CD4-positive, alpha-beta T cell (primary cell): ENCODE measurements at regions not wholly inside any gene's neighbourhood (a gene's known extent, or its start where the extent isn't known, plus 50 kb on each side); places are given as distances from the start of the nearest gene placed in this dataset.

Experiments used
- ATAC-seq: fragments of 200-7000 bp; cut with Tn5 transposase; one replicate; pipeline ENCODE4 v1.10.0; 2022; ENCODE audit warnings: mild to moderate bottlenecking; ENCODE audit not compliant: poor library complexity
- CTCF ChIA-PET: fragments of 350-600 bp; sonication (Branson Sonifier 250); formaldehyde crosslinking; loops from one replicate; lab custom pipeline; 2021; ENCODE audit warnings: antibody characterized with exemption, inconsistent platforms; lab: Charles Lee
- POLR2A ChIA-PET: fragments of 350-600 bp; sonication (Branson Sonifier 250); formaldehyde crosslinking; loops from one replicate; lab custom pipeline; 2021; ENCODE audit warnings: antibody characterized with exemption, inconsistent platforms; lab: Charles Lee
- DNase-seq, 14 experiments: peaks; one replicate each; pipeline ENCODE4 v3.0.0-alpha.2; 2013 to 2020; ENCODE audit warnings: mixed read lengths in 2 of 14
- H3K27ac ChIP-seq, 2 donors: one replicate each; pipeline versions ENCODE4 v1.5.1 to v1.7.0; 2013; ENCODE audit warnings: low read length in 2 of 2, low read depth in 1 of 2, mild to moderate bottlenecking in 1 of 2
- H3K27me3 ChIP-seq, 2 experiments: 1 replicate in 1 of 2; 2 replicates in 1 of 2; pipeline versions ENCODE4 v1.6.1 to v1.7.0; 2013; ENCODE audit warnings: low read length in 2 of 2, control low read depth in 1 of 2, mild to moderate bottlenecking in 1 of 2, moderate library complexity in 1 of 2; ENCODE audit not compliant: insufficient read depth in 2 of 2, control insufficient read depth in 1 of 2
- H3K36me3 ChIP-seq: one replicate; pipeline ENCODE4 v1.6.1; 2013; ENCODE audit warnings: low read length, control low read depth; ENCODE audit not compliant: insufficient read depth
- H3K4me1 ChIP-seq: one replicate; pipeline ENCODE4 v1.6.1; 2013; ENCODE audit warnings: low read length, control low read depth; ENCODE audit not compliant: insufficient read depth
- H3K4me3 ChIP-seq: one replicate; pipeline ENCODE4 v1.5.1; 2013; ENCODE audit warnings: mild to moderate bottlenecking, low read length, moderate library complexity
- H3K9me3 ChIP-seq, 2 experiments: 1 replicate in 1 of 2; 2 replicates in 1 of 2; pipeline versions ENCODE4 v1.6.1 to v1.7.0; 2013; ENCODE audit warnings: low read length in 2 of 2, mild to moderate bottlenecking in 2 of 2, control low read depth in 1 of 2, moderate library complexity in 1 of 2; ENCODE audit not compliant: control insufficient read depth in 1 of 2, insufficient read depth in 1 of 2
- H3K27ac Mint-ChIP-seq: one replicate; pipeline ENCODE4 v1.8.0; 2020; ENCODE audit warnings: mixed read lengths
- H3K27me3 Mint-ChIP-seq: one replicate; pipeline ENCODE4 v1.8.0; 2021; ENCODE audit warnings: mixed read lengths
- H3K36me3 Mint-ChIP-seq: one replicate; pipeline ENCODE4 v1.8.0; 2021; ENCODE audit warnings: low read depth, mixed read lengths
- H3K4me1 Mint-ChIP-seq: one replicate; pipeline ENCODE4 v1.8.0; 2021; ENCODE audit warnings: low read depth, mixed read lengths
- H3K4me3 Mint-ChIP-seq: one replicate; pipeline ENCODE4 v1.8.0; 2020; ENCODE audit warnings: mild to moderate bottlenecking, mixed read lengths
- H3K9me3 Mint-ChIP-seq: one replicate; pipeline ENCODE4 v1.8.0; 2020; ENCODE audit warnings: mixed read lengths
- CTCF ChIP-seq: fragments of 200-600 bp; IDR thresholded peaks from one replicate; pipeline ENCODE4 v1.8.0; 2022; ENCODE audit warnings: antibody characterized with exemption, mild to moderate bottlenecking
- intact Hi-C, 2 experiments: fragments of 100-400 bp; cut with DNase I in 1 of 2; cut with micrococcal nuclease in 1 of 2; formaldehyde crosslinking; loops; one replicate each; pipeline versions ENCODE4 v1.15.1 to v1.9.0; 2023 to 2025; cut with DNase I, micrococcal nuclease

- no peak for TF ChIP-seq CTCF
- no peaks in the 10 kb centered on the region for H3K4me1 ChIP-seq
- no peaks in the 10 kb centered on the region for H3K36me3 ChIP-seq
- Mint-ChIP-seq H3K27me3 (no peaks in the 10 kb centered on the region), H3K4me1 (no peaks in the 10 kb centered on the region), H3K36me3 (no peaks in the 10 kb centered on the region), H3K27ac (no peak overlapping the region), H3K9me3 (no peaks in the 10 kb centered on the region), H3K4me3 (no peak overlapping the region)
- no peaks in the 10 kb centered on the region for H3K27me3 ChIP-seq
- POLR2A ChIA-PET: no interaction called here
- H3K27ac ChIP-seq: no peak overlapping the region
- no peak overlapping the region for H3K4me3 ChIP-seq
- ATAC-seq: no peak
- intact Hi-C loops: no loop called here
- DNase-seq: no peak
- no peaks in the 10 kb centered on the region for H3K9me3 ChIP-seq
- CTCF ChIA-PET: no interaction called here
These were observed 196.3 kb downstream of the SLITRK5 start for GRCh38 chr13:87867426-87867825.

DNA sequence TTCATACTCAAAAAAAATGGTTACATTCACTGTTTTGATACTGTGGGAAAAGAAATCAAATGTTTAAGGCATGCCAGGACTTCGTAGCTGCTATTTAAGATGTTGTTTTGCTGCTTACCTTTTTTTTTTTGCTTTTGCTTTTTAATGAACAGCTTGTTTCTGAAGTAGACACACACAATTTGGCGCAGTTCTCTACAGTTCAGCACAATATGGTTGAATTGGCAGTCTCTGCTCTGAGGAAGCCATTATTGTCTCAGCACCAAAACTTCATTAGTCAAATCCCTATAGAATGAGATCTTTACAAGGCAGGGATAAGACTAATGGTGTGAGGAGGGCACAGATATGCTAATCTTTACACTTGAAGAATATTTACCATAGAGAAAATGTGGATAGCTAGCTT, 197.6 kb downstream of the SLITRK5 start:
- H3K9me3 Mint-ChIP-seq: no peaks in the 10 kb centered on the region
- H3K4me3 ChIP-seq: no peak overlapping the region
- ChIA-PET CTCF (no interaction called here), POLR2A (no interaction called here)
- H3K4me3 Mint-ChIP-seq: no peak overlapping the region
- no peak overlapping the region for H3K27ac ChIP-seq
- no peaks in the 10 kb centered on the region for H3K27me3 Mint-ChIP-seq
- TF ChIP-seq CTCF: no peak
- no peaks in the 10 kb centered on the region for H3K4me1 ChIP-seq
- H3K36me3 ChIP-seq: no peaks in the 10 kb centered on the region
- H3K36me3 Mint-ChIP-seq: no peaks in the 10 kb centered on the region
- intact Hi-C loops: no loop called here
- no peaks in the 10 kb centered on the region for H3K4me1 Mint-ChIP-seq
- H3K27me3 ChIP-seq: no peaks in the 10 kb centered on the region
- no peak overlapping the region for H3K27ac Mint-ChIP-seq
- ATAC-seq (no peak), DNase-seq (no peak)
- no peaks in the 10 kb centered on the region for H3K9me3 ChIP-seq

DNA sequence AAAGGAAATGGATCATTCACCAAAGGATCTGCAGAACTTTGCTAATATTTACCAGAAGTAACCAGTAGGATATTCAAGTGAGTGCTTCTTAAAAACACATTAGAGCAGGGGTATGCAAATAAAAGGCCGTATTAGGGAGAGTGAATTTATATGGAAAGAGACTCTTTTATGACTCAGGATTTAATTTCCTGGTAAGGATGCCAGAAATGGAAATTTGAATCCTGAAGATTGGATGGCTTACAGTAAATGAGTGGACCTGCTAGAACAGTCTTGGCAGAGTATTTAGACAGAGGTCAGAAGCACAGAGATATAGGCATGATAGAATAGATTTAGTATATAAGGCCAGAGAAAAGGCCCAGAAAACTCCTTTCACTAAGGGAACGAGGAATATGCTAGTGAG, 201.6 kb downstream of the SLITRK5 start:
- ATAC-seq (no peak), DNase-seq (no peak)
- H3K9me3 ChIP-seq: peaks cover 0 to 4% of the 10 kb centered on the region in 2 experiments
- H3K27me3 ChIP-seq: no peaks in the 10 kb centered on the region
- no peaks in the 10 kb centered on the region for H3K27me3 Mint-ChIP-seq
- ChIA-PET CTCF (no interaction called here), POLR2A (no interaction called here)
- no peaks in the 10 kb centered on the region for H3K4me1 ChIP-seq
- H3K36me3 Mint-ChIP-seq: no peaks in the 10 kb centered on the region
- intact Hi-C loops: no loop called here
- H3K4me3 Mint-ChIP-seq: no peak overlapping the region
- no peak overlapping the region for H3K4me3 ChIP-seq
- H3K9me3 Mint-ChIP-seq: no peaks in the 10 kb centered on the region
- no peak overlapping the region for H3K27ac Mint-ChIP-seq
- no peaks in the 10 kb centered on the region for H3K4me1 Mint-ChIP-seq
- TF ChIP-seq CTCF: no peak
- no peak overlapping the region for H3K27ac ChIP-seq
- no peaks in the 10 kb centered on the region for H3K36me3 ChIP-seq
